ENCODE measurements at regions not wholly inside any gene's neighbourhood (a gene's known extent, or its start where the extent isn't known, plus 50 kb on each side); places are given as distances from the start of the nearest gene placed in this dataset.
"Not testable (repeated sequence)": the region's sequence is repeated elsewhere in the genome, so short reads cannot be mapped to it uniquely, and the experiment has no call there.

- DNase-seq = not testable (repeated sequence)
Observed at GRCh38 chr15:21018176-21018575, 152.1 kb upstream of the POTEB2 start.

GRCh38 chr15:21017326-21017725, 151.2 kb upstream of the POTEB2 start:
- not testable (repeated sequence) for DNase-seq

- DNase-seq = not testable (repeated sequence)
Observed at GRCh38 chr15:21016589-21016988, 150.5 kb upstream of the POTEB2 start.

GRCh38 chr15:21015171-21015570, 149.1 kb upstream of the POTEB2 start:
- DNase-seq = not testable (repeated sequence)

- DNase-seq = not testable (repeated sequence)
Observed at GRCh38 chr15:21013308-21013707, 147.2 kb upstream of the POTEB2 start.

- DNase-seq = not testable (repeated sequence)
Observed at GRCh38 chr15:21009651-21010050, 143.5 kb upstream of the POTEB2 start.

GRCh38 chr15:21003459-21003858, 137.3 kb upstream of the POTEB2 start:
- DNase-seq = not testable (repeated sequence)

GRCh38 chr15:21001950-21002349, 135.8 kb upstream of the POTEB2 start:
- DNase-seq = not testable (repeated sequence)

GRCh38 chr15:20991691-20992090, 125.6 kb upstream of the POTEB2 start:
- not testable (repeated sequence) for DNase-seq

GRCh38 chr15:20991253-20991652, 125.1 kb upstream of the POTEB2 start:
- not testable (repeated sequence) for DNase-seq

- DNase-seq = not testable (repeated sequence)
Observed at GRCh38 chr15:20986775-20987174, 120.7 kb upstream of the POTEB2 start.

- DNase-seq = not testable (repeated sequence)
Observed at GRCh38 chr15:20978057-20978456, 111.9 kb upstream of the POTEB2 start.

GRCh38 chr15:20972762-20973161, 106.6 kb upstream of the POTEB2 start:
- DNase-seq = not testable (repeated sequence)

- DNase-seq = not testable (repeated sequence)
Observed at GRCh38 chr15:20959299-20959698, 93.2 kb upstream of the POTEB2 start.

- not testable (repeated sequence) for DNase-seq
Observed at GRCh38 chr15:20929322-20929721, 63.2 kb upstream of the POTEB2 start.

All from activated gamma-delta T cell treated with Interleukin-2 at 50 U/mL for 16 hours (primary cell).